ENCODE measurements at regions not wholly inside any gene's neighbourhood (a gene's known extent, or its start where the extent isn't known, plus 50 kb on each side); places are given as distances from the start of the nearest gene placed in this dataset.

DNA sequence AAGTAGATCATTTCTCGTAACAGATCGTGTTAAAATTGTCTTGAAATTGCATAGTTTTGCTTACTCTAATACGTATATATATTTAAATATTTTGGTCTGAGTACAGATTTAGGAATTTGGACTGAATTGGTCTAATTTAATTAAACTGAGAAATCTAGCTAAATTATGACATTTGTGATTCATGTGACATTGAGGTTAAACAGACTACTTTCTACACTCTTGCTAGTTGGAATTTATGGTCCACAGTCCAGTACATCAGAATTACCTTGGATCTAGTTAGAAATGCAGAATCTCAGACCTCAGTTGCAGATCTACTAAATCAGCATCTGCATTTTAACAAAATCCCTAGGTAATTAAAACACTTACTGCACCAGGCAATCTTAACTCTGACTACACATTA lies 609.7 kb upstream of the GOLIM4 start:
- Mint-ChIP-seq H3K4me1 (peaks cover 2% of the 10 kb centered on the region; the same call in 1 of the 2 replicates), H3K4me3 (no peak overlapping the region), H3K27me3 (ENCODE audit: low read depth) (no peaks in the 10 kb centered on the region), H3K27ac (no peak overlapping the region), H3K36me3 (peaks cover 7% of the 10 kb centered on the region), H3K9me3 (peaks cover 9% of the 10 kb centered on the region)
- ATAC-seq (no peak), DNase-seq (ENCODE audit: low spot score) (no peak)
- TF ChIP-seq MYBL2 (CRISPR knock-in tag; IDR thresholded peaks at IDR 0.05) (no peak), GABPB1 (CRISPR knock-in tag; IDR thresholded peaks at IDR 0.05) (no peak), SOX15 (CRISPR knock-in tag; IDR thresholded peaks at IDR 0.05) (no peak), ZBTB21 (CRISPR knock-in tag; IDR thresholded peaks at IDR 0.05; ENCODE audit: borderline replicate concordance) (no peak), STAT6 (CRISPR knock-in tag; conservative IDR thresholded peaks at IDR 0.05; ENCODE audit: low read depth) (no peak), CREB1 (CRISPR knock-in tag; IDR thresholded peaks at IDR 0.05) (no peak), ZNF396 (CRISPR knock-in tag; IDR thresholded peaks at IDR 0.05; ENCODE audit: borderline replicate concordance) (no peak), ZNF671 (CRISPR knock-in tag; IDR thresholded peaks at IDR 0.05) (no peak), ZNF263 (CRISPR knock-in tag; IDR thresholded peaks at IDR 0.05; ENCODE audit: low read depth) (no peak), NR2C2 (CRISPR knock-in tag; IDR thresholded peaks at IDR 0.05) (no peak)
- TF ChIP-seq, protein P1, sequence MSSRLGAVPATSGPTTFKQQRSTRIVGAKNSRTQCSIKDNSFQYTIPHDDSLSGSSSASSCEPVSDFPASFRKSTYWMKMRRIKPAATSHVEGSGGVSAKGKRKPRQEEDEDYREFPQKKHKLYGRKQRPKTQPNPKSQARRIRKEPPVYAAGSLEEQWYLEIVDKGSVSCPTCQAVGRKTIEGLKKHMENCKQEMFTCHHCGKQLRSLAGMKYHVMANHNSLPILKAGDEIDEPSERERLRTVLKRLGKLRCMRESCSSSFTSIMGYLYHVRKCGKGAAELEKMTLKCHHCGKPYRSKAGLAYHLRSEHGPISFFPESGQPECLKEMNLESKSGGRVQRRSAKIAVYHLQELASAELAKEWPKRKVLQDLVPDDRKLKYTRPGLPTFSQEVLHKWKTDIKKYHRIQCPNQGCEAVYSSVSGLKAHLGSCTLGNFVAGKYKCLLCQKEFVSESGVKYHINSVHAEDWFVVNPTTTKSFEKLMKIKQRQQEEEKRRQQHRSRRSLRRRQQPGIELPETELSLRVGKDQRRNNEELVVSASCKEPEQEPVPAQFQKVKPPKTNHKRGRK (CRISPR knock-in tag; IDR thresholded peaks at IDR 0.05; ENCODE audit: borderline replicate concordance): no peak
- TF ChIP-seq, protein P2, sequence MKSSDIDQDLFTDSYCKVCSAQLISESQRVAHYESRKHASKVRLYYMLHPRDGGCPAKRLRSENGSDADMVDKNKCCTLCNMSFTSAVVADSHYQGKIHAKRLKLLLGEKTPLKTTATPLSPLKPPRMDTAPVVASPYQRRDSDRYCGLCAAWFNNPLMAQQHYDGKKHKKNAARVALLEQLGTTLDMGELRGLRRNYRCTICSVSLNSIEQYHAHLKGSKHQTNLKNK (CRISPR knock-in tag; IDR thresholded peaks at IDR 0.05): no peak
- TF ChIP-seq, protein P3, sequence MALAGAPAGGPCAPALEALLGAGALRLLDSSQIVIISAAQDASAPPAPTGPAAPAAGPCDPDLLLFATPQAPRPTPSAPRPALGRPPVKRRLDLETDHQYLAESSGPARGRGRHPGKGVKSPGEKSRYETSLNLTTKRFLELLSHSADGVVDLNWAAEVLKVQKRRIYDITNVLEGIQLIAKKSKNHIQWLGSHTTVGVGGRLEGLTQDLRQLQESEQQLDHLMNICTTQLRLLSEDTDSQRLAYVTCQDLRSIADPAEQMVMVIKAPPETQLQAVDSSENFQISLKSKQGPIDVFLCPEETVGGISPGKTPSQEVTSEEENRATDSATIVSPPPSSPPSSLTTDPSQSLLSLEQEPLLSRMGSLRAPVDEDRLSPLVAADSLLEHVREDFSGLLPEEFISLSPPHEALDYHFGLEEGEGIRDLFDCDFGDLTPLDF (CRISPR knock-in tag; IDR thresholded peaks at IDR 0.05): no peak
- TF ChIP-seq, protein P4, sequence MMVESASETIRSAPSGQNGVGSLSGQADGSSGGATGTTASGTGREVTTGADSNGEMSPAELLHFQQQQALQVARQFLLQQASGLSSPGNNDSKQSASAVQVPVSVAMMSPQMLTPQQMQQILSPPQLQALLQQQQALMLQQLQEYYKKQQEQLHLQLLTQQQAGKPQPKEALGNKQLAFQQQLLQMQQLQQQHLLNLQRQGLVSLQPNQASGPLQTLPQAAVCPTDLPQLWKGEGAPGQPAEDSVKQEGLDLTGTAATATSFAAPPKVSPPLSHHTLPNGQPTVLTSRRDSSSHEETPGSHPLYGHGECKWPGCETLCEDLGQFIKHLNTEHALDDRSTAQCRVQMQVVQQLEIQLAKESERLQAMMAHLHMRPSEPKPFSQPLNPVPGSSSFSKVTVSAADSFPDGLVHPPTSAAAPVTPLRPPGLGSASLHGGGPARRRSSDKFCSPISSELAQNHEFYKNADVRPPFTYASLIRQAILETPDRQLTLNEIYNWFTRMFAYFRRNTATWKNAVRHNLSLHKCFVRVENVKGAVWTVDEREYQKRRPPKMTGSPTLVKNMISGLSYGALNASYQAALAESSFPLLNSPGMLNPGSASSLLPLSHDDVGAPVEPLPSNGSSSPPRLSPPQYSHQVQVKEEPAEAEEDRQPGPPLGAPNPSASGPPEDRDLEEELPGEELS (CRISPR knock-in tag; IDR thresholded peaks at IDR 0.05): no peak
- CTCF ChIA-PET: no interaction called here
- POLR2A ChIA-PET: no interaction called here

- CTCF ChIA-PET: no interaction called here
- DNase-seq (ENCODE audit: low spot score): no peak
- Mint-ChIP-seq H3K9me3 (peaks cover 31% of the 10 kb centered on the region), H3K36me3 (peaks cover 27% of the 10 kb centered on the region), H3K27me3 (ENCODE audit: low read depth) (no peaks in the 10 kb centered on the region; the same call in 1 of the 2 replicates), H3K4me3 (no peak overlapping the region), H3K27ac (no peak overlapping the region), H3K4me1 (peaks cover 22% of the 10 kb centered on the region)
- POLR2A ChIA-PET: no interaction called here
- ATAC-seq: no peak
- TF ChIP-seq, protein P5, sequence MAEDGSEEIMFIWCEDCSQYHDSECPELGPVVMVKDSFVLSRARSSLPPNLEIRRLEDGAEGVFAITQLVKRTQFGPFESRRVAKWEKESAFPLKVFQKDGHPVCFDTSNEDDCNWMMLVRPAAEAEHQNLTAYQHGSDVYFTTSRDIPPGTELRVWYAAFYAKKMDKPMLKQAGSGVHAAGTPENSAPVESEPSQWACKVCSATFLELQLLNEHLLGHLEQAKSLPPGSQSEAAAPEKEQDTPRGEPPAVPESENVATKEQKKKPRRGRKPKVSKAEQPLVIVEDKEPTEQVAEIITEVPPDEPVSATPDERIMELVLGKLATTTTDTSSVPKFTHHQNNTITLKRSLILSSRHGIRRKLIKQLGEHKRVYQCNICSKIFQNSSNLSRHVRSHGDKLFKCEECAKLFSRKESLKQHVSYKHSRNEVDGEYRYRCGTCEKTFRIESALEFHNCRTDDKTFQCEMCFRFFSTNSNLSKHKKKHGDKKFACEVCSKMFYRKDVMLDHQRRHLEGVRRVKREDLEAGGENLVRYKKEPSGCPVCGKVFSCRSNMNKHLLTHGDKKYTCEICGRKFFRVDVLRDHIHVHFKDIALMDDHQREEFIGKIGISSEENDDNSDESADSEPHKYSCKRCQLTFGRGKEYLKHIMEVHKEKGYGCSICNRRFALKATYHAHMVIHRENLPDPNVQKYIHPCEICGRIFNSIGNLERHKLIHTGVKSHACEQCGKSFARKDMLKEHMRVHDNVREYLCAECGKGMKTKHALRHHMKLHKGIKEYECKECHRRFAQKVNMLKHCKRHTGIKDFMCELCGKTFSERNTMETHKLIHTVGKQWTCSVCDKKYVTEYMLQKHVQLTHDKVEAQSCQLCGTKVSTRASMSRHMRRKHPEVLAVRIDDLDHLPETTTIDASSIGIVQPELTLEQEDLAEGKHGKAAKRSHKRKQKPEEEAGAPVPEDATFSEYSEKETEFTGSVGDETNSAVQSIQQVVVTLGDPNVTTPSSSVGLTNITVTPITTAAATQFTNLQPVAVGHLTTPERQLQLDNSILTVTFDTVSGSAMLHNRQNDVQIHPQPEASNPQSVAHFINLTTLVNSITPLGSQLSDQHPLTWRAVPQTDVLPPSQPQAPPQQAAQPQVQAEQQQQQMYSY (CRISPR knock-in tag; IDR thresholded peaks at IDR 0.05): no peak
- TF ChIP-seq SOX15 (CRISPR knock-in tag; IDR thresholded peaks at IDR 0.05): no peak
- no peak for TF ChIP-seq ELF4 (CRISPR knock-in tag; IDR thresholded peaks at IDR 0.05; ENCODE audit: low read depth)
- TF ChIP-seq ESRRA (CRISPR knock-in tag; IDR thresholded peaks at IDR 0.05; ENCODE audit: borderline replicate concordance): no peak
- TF ChIP-seq ZNF219 (CRISPR knock-in tag; IDR thresholded peaks at IDR 0.05; ENCODE audit: borderline replicate concordance): no peak
- no peak for TF ChIP-seq AFF4 (CRISPR knock-in tag; IDR thresholded peaks at IDR 0.05; ENCODE audit: borderline replicate concordance)
- TF ChIP-seq ZBTB21 (CRISPR knock-in tag; IDR thresholded peaks at IDR 0.05; ENCODE audit: borderline replicate concordance): no peak
- no peak for TF ChIP-seq OVOL2 (CRISPR knock-in tag; IDR thresholded peaks at IDR 0.05; ENCODE audit: borderline replicate concordance)
- no peak for TF ChIP-seq NR2C2 (CRISPR knock-in tag; IDR thresholded peaks at IDR 0.05)
These were observed 600.3 kb upstream of the GOLIM4 start for GRCh38 chr3:168696051-168696450.
